Endothelial cell of umbilical vein (primary cell): ENCODE measurements at regions not wholly inside any gene's neighbourhood (a gene's known extent, or its start where the extent isn't known, plus 50 kb on each side); places are given as distances from the start of the nearest gene placed in this dataset.

Experiments
- BruUV-seq: library from RNA; stranded (reverse); fragments of 400-500 nt; replicated peaks from 2 replicates; lab custom pipeline; 2021; lab: Mats Ljungman, UMichigan
- CTCF ChIA-PET: fragments of 300-600, 350-600 bp; sonication (Branson Sonifier 250); formaldehyde crosslinking; loops from one replicate; lab custom pipeline; 2021; ENCODE audit warnings: antibody characterized with exemption, inconsistent platforms; lab: Charles Lee
- POLR2A ChIA-PET: fragments of 300-600, 350-600 bp; sonication (Branson Sonifier 250); formaldehyde crosslinking; loops from one replicate; lab custom pipeline; 2021; ENCODE audit warnings: antibody characterized with exemption, inconsistent platforms; lab: Charles Lee
- DNase-seq: peaks from one replicate; pipeline ENCODE4 v3.0.0-alpha.2; 2011; ENCODE audit warnings: low read depth, low spot score
- FAIRE-seq: peaks from 2 replicates; lab custom pipeline; 2011; peaks lifted over from hg19 to GRCh38; lab: Jason Lieb, UNC
- H2AFZ ChIP-seq: 2 replicates; pipeline ENCODE4 v1.6.0; 2012; ENCODE audit warnings: low read depth, low read length, control low read depth, inconsistent platforms
- H3K27ac ChIP-seq: 2 replicates; pipeline ENCODE4 v1.5.1; 2011; ENCODE audit warnings: low read depth, mild to moderate bottlenecking, control low read depth, low read length, moderate library complexity; ENCODE audit not compliant: insufficient read depth
- H3K27me3 ChIP-seq, 2 experiments: 2 replicates each; pipeline versions ENCODE4 v1.6.0 to v1.6.1; 2011; ENCODE audit warnings: low read length in 2 of 2, mixed read lengths in 1 of 2; ENCODE audit not compliant: control insufficient read depth in 2 of 2, insufficient read depth in 2 of 2
- H3K36me3 ChIP-seq, 2 experiments: 2 replicates in 1 of 2; 3 replicates in 1 of 2; pipeline ENCODE4 v1.5.1; 2011; ENCODE audit warnings: low read length in 2 of 2, mild to moderate bottlenecking in 1 of 2, moderate library complexity in 1 of 2; ENCODE audit not compliant: control insufficient read depth in 2 of 2, insufficient read depth in 2 of 2; ENCODE audit errors: extremely low read depth in 1 of 2
- H3K4me1 ChIP-seq: 3 replicates; pipeline ENCODE4 v1.5.1; 2011; ENCODE audit warnings: mild to moderate bottlenecking, low read length; ENCODE audit not compliant: control insufficient read depth, insufficient read depth; ENCODE audit errors: extremely low read depth
- H3K4me2 ChIP-seq: 2 replicates; pipeline ENCODE4 v1.6.1; 2011; ENCODE audit warnings: low read length, control low read depth, mixed read lengths; ENCODE audit not compliant: insufficient read depth
- H3K4me3 ChIP-seq, 3 experiments: fragments of 200-600 bp in 1 of 3; sonication (generic), shearing (Covaris generic) in 1 of 3; replicated peaks in 1 of 3; 2 replicates each; pipeline ENCODE4 v1.5.1; 2011 to 2016; ENCODE audit warnings: control low read depth in 3 of 3, low read length in 3 of 3, mild to moderate bottlenecking in 2 of 3, inconsistent platforms in 1 of 3, low read depth in 1 of 3, moderate library complexity in 1 of 3; ENCODE audit not compliant: insufficient read depth in 1 of 3
- H3K79me2 ChIP-seq: 2 replicates; pipeline ENCODE4 v1.6.0; 2012; ENCODE audit warnings: low read length, inconsistent platforms; ENCODE audit not compliant: control insufficient read depth, insufficient read depth
- H3K9ac ChIP-seq: replicated peaks from 2 replicates; pipeline ENCODE3; 2011; ENCODE audit warnings: low read length, control low read depth; ENCODE audit not compliant: insufficient read depth; ENCODE audit errors: extremely low read depth
- H3K9me1 ChIP-seq: replicated peaks from 3 replicates; pipeline ENCODE4 v1.6.0; 2011; ENCODE audit warnings: mild to moderate bottlenecking, low read length; ENCODE audit not compliant: control insufficient read depth, insufficient read depth; ENCODE audit errors: extremely low read depth
- H3K9me3 ChIP-seq: replicated peaks from 2 replicates; pipeline ENCODE4 v1.5.1; 2012; ENCODE audit warnings: low read length, inconsistent platforms; ENCODE audit not compliant: control insufficient read depth, insufficient read depth
- H4K20me1 ChIP-seq: replicated peaks from 2 replicates; pipeline ENCODE3; 2011; ENCODE audit warnings: mild to moderate bottlenecking, low read length; ENCODE audit not compliant: control insufficient read depth, insufficient read depth; ENCODE audit errors: extremely low read depth
- EZH2 ChIP-seq: IDR thresholded peaks from 2 replicates; pipeline ENCODE4 v1.6.1; 2012; ENCODE audit warnings: borderline replicate concordance, low read depth, mild to moderate bottlenecking, moderate library complexity, low read length, inconsistent platforms; ENCODE audit not compliant: severe bottlenecking
- FOS ChIP-seq: IDR thresholded peaks from 2 replicates; pipeline ENCODE4 v1.6.1; 2011; ENCODE audit warnings: mild to moderate bottlenecking, low read length, moderate library complexity, borderline replicate concordance; ENCODE audit not compliant: insufficient read depth
- GATA2 ChIP-seq: IDR thresholded peaks from 2 replicates; pipeline ENCODE4 v1.7.0; 2011; ENCODE audit warnings: low read depth, mild to moderate bottlenecking, moderate library complexity, mixed read lengths, low read length; ENCODE audit not compliant: insufficient read length, insufficient read depth
- JUN ChIP-seq: IDR thresholded peaks from 2 replicates; pipeline ENCODE4 v1.6.1; 2011; ENCODE audit warnings: borderline replicate concordance, low read depth; ENCODE audit not compliant: insufficient read length, insufficient read depth
- MYC ChIP-seq: IDR thresholded peaks from one replicate; pipeline ENCODE4 v1.6.1; 2011; ENCODE audit warnings: mild to moderate bottlenecking, low read depth, low read length
- POLR2A ChIP-seq: IDR thresholded peaks from 2 replicates; pipeline ENCODE4 v1.6.1; 2012; ENCODE audit warnings: low read depth, mild to moderate bottlenecking, control low read depth, low read length
- POLR2AphosphoS5 ChIP-seq: IDR thresholded peaks from 2 replicates; pipeline ENCODE4 v1.6.1; 2012; ENCODE audit warnings: low read depth, mild to moderate bottlenecking, control low read depth, low read length, moderate library complexity; ENCODE audit not compliant: insufficient read depth
- dilution Hi-C: fragments of 300-500 bp; cut with MboI; formaldehyde crosslinking; loops from one replicate; pipeline ENCODE4 v1.15.0; 2019; ENCODE audit warnings: low sequenced_read_pairs; ENCODE audit not compliant: extremely low pct_ligation_motif_present
- intact Hi-C: fragments of 100-400 bp; cut with micrococcal nuclease; formaldehyde crosslinking; loops from one replicate; pipeline ENCODE4 v1.10.0; 2022
- TF ChIP-seq, protein P1 (sequence below): IDR thresholded peaks from 2 replicates; pipeline ENCODE4 v1.6.1; 2011; ENCODE audit not compliant: insufficient read depth, insufficient read length

DNA sequence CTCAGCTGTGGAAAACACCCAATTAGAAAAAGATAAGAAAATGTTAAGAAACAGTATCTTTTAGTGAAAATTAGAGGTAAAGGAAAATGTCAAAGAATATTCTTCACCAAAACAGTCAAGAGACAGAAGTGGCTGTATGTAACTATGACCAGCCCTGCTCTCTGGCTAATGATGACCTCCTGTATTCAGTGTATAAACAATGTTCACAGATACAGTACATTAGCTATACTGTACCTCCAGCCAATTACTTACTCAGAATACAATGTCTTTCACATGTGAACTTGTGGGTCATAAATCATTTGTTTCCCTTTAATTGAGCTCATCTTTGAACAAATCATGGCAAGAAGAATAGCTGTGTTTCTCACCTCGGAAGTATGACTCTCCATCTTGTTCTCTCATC is 432.0 kb downstream of the LMO4 start:
- no peak overlapping the region for H3K4me3 ChIP-seq
- ChIA-PET CTCF (interaction anchor here (0.9 kb wide), 1 partner anchor 15 kb away, joined by 3 read pairs; no protein-coding TSS in a partner anchor), POLR2A (no interaction called here)
- dilution Hi-C loops (no loop called here), intact Hi-C loops (no loop called here)
- no peaks in the 10 kb centered on the region for H4K20me1 ChIP-seq
- no peak for FAIRE-seq
- no peak overlapping the region for H3K4me2 ChIP-seq
- H3K4me1 ChIP-seq = no peaks in the 10 kb centered on the region
- no peaks in the 10 kb centered on the region for H3K79me2 ChIP-seq
- BruUV-seq = no TSS peak
- DNase-seq = no peak
- H3K9me1 ChIP-seq = no peaks in the 10 kb centered on the region
- H3K27me3 ChIP-seq = no peaks in the 10 kb centered on the region
- H3K36me3 ChIP-seq = no peaks in the 10 kb centered on the region
- H3K9me3 ChIP-seq = no peaks in the 10 kb centered on the region
- H3K27ac ChIP-seq = no peak overlapping the region
- no peak overlapping the region for H2AFZ ChIP-seq
- H3K9ac ChIP-seq = no peak overlapping the region
- no peak for TF ChIP-seq FOS
- TF ChIP-seq MYC = no peak

DNA sequence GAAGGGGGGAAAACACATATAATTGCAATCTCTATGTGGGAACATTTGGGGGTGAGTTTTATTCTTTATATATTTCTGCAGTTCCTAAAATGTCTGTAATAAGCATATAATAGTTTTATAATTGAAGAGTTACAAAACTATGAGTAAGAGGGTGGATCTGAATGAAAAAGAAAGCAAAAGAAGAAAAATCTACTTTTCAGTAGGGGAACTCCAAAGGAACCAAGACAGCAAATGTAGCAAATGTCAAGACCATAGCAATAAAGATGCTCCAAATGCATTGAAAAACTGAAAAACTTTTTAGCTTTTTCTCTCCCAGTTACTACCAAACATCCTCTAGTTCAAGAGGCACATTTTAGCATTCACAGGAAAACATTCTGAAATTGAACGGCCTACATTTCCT is 434.8 kb downstream of the LMO4 start:
- Histone ChIP-seq H3K4me3 (no peak overlapping the region), H3K4me1 (peaks cover 3% of the 10 kb centered on the region), H3K9ac (no peak overlapping the region), H3K36me3 (no peaks in the 10 kb centered on the region), H3K9me3 (no peaks in the 10 kb centered on the region), H3K27ac (no peak overlapping the region), H4K20me1 (no peaks in the 10 kb centered on the region), H3K9me1 (no peaks in the 10 kb centered on the region), H3K27me3 (no peaks in the 10 kb centered on the region), H2AFZ (no peak overlapping the region), H3K4me2 (no peak overlapping the region), H3K79me2 (no peaks in the 10 kb centered on the region)
- TF ChIP-seq GATA2 (no peak), MYC (no peak), POLR2A (no peak), EZH2 (no peak), POLR2AphosphoS5 (no peak), JUN (no peak), FOS (no peak)
- TF ChIP-seq, protein P1, sequence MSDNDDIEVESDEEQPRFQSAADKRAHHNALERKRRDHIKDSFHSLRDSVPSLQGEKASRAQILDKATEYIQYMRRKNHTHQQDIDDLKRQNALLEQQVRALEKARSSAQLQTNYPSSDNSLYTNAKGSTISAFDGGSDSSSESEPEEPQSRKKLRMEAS = no peak
- no peak for DNase-seq
- no peak for FAIRE-seq
- intact Hi-C loops = no loop called here
- POLR2A ChIA-PET = no interaction called here
- no TSS peak for BruUV-seq
- CTCF ChIA-PET = interaction anchor here (1.2 kb wide), 1 partner anchor 9 kb away, joined by 3 read pairs; no protein-coding TSS in a partner anchor
- dilution Hi-C loops = no loop called here
